IMR-90 (cell line): ENCODE measurements at regions not wholly inside any gene's neighbourhood (a gene's known extent, or its start where the extent isn't known, plus 50 kb on each side); places are given as distances from the start of the nearest gene placed in this dataset.
"Not testable (repeated sequence)": the region's sequence is repeated elsewhere in the genome, so short reads cannot be mapped to it uniquely, and the experiment has no call there.

ENCODE experiments used
- ATAC-seq: fragments of 200-7000 bp; cut with Tn5 transposase; 2 replicates; pipeline ENCODE4 v1.9.1; 2020; ENCODE audit warnings: low read depth, mild to moderate bottlenecking, moderate library complexity
- BruUV-seq: library from RNA; stranded (reverse); fragments of 400-500 nt; replicated peaks from 2 replicates; lab custom pipeline; 2021; lab: Mats Ljungman, UMichigan
- CTCF ChIA-PET: fragments of 300-600 bp; formaldehyde crosslinking; extraction: SDS; loops from one replicate; lab custom pipeline; 2021; ENCODE audit warnings: antibody characterized with exemption; lab: Yijun Ruan, JAX
- POLR2A ChIA-PET: fragments of 300-600 bp; sonication (Branson Sonifier 250); formaldehyde crosslinking; loops from one replicate; lab custom pipeline; 2022; ENCODE audit warnings: antibody characterized with exemption; ENCODE audit not compliant: unreplicated experiment; lab: Charles Lee
- DNase-seq: peaks from one replicate; pipeline ENCODE4 v3.0.0; 2013
- H2AFZ ChIP-seq: replicated peaks from 2 replicates; pipeline ENCODE3; 2013; ENCODE audit warnings: low read length, mild to moderate bottlenecking; ENCODE audit not compliant: poor library complexity
- H2AK5ac ChIP-seq: 2 replicates; pipeline ENCODE4 v1.6.1; 2013; ENCODE audit warnings: low read depth, low read length, inconsistent platforms
- H2AK9ac ChIP-seq: replicated peaks from 2 replicates; pipeline ENCODE3; 2013; ENCODE audit warnings: mild to moderate bottlenecking, low read depth, low read length, moderate library complexity; ENCODE audit not compliant: poor library complexity
- H2BK120ac ChIP-seq: 2 replicates; pipeline ENCODE4 v1.6.1; 2013; ENCODE audit warnings: low read depth, low read length, inconsistent platforms
- H2BK15ac ChIP-seq: 3 replicates; pipeline ENCODE4 v1.6.1; 2013; ENCODE audit warnings: low read depth, low read length, inconsistent platforms
- H2BK20ac ChIP-seq: 2 replicates; pipeline ENCODE4 v1.6.1; 2013; ENCODE audit warnings: low read depth, mild to moderate bottlenecking, inconsistent platforms, low read length, moderate library complexity
- H2BK5ac ChIP-seq: 2 replicates; pipeline ENCODE4 v1.6.1; 2013; ENCODE audit warnings: mild to moderate bottlenecking, low read depth, low read length, inconsistent platforms; ENCODE audit not compliant: poor library complexity, severe bottlenecking
- H3K14ac ChIP-seq: replicated peaks from 2 replicates; pipeline ENCODE4 v1.6.1; 2013; ENCODE audit warnings: low read depth, low read length, inconsistent platforms
- H3K18ac ChIP-seq: 2 replicates; pipeline ENCODE4 v1.6.1; 2013; ENCODE audit warnings: low read depth, low read length, control low read depth
- H3K23ac ChIP-seq: 2 replicates; pipeline ENCODE4 v1.6.1; 2013; ENCODE audit warnings: low read depth, low read length, inconsistent platforms
- H3K27ac ChIP-seq: 2 replicates; pipeline ENCODE4 v1.5.1; 2013; ENCODE audit warnings: mild to moderate bottlenecking, control low read depth, low read length; ENCODE audit not compliant: insufficient read depth
- H3K27me3 ChIP-seq: 2 replicates; pipeline ENCODE4 v1.6.1; 2013; ENCODE audit warnings: low read length; ENCODE audit not compliant: control insufficient read depth, insufficient read depth
- H3K36me3 ChIP-seq: 2 replicates; pipeline ENCODE4 v1.6.1; 2013; ENCODE audit warnings: low read length, mixed read lengths; ENCODE audit not compliant: control insufficient read depth, insufficient read depth
- H3K4ac ChIP-seq: 2 replicates; pipeline ENCODE4 v1.6.1; 2013; ENCODE audit warnings: low read depth, low read length, inconsistent platforms
- H3K4me1 ChIP-seq: 2 replicates; pipeline ENCODE4 v1.6.1; 2013; ENCODE audit warnings: low read length, mixed read lengths; ENCODE audit not compliant: control insufficient read depth, insufficient read depth
- H3K4me2 ChIP-seq: 2 replicates; pipeline ENCODE4 v1.6.1; 2013; ENCODE audit warnings: low read depth, mild to moderate bottlenecking, control low read depth, low read length, moderate library complexity
- H3K4me3 ChIP-seq: 2 replicates; pipeline ENCODE4 v1.5.1; 2013; ENCODE audit warnings: low read depth, mild to moderate bottlenecking, control low read depth, low read length, moderate library complexity; ENCODE audit not compliant: insufficient read depth
- H3K56ac ChIP-seq: 2 replicates; pipeline ENCODE4 v1.6.1; 2013; ENCODE audit warnings: low read length, inconsistent platforms; ENCODE audit not compliant: insufficient read depth; ENCODE audit errors: extremely low read depth
- H3K79me1 ChIP-seq, 2 experiments: 2 replicates each; pipeline ENCODE4 v1.6.1; 2013; ENCODE audit warnings: low read length in 2 of 2, inconsistent platforms in 1 of 2, low read depth in 1 of 2
- H3K9ac ChIP-seq: 2 replicates; pipeline ENCODE4 v1.6.1; 2013; ENCODE audit warnings: low read depth, low read length, control low read depth
- H3K9me1 ChIP-seq: 2 replicates; pipeline ENCODE4 v1.6.1; 2013; ENCODE audit warnings: low read length, inconsistent platforms; ENCODE audit not compliant: insufficient read depth
- H3K9me3 ChIP-seq: 2 replicates; pipeline ENCODE4 v1.6.1; 2013; ENCODE audit warnings: low read length; ENCODE audit not compliant: control insufficient read depth, insufficient read depth
- H4K20me1 ChIP-seq: 2 replicates; pipeline ENCODE4 v1.6.1; 2013; ENCODE audit warnings: low read length, inconsistent platforms; ENCODE audit not compliant: insufficient read depth
- H4K5ac ChIP-seq: 2 replicates; pipeline ENCODE4 v1.6.1; 2013; ENCODE audit warnings: mild to moderate bottlenecking, low read depth, low read length, control low read depth
- H4K8ac ChIP-seq, 2 experiments: 2 replicates each; pipeline ENCODE4 v1.6.1; 2013; ENCODE audit warnings: low read depth in 2 of 2, low read length in 2 of 2, control low read depth in 1 of 2, inconsistent platforms in 1 of 2
- H4K91ac ChIP-seq: 2 replicates; pipeline ENCODE4 v1.6.1; 2013; ENCODE audit warnings: low read depth, low read length, inconsistent platforms; ENCODE audit not compliant: insufficient read depth
- WGBS, 2 experiments: methylation state at CpG; one replicate each; pipeline versions ENCODE4 v1.1.5 to v1.1.7; 2013; ENCODE audit warnings: missing lambda C conversion rate in 2 of 2; ENCODE audit not compliant: insufficient read length in 1 of 2; ENCODE audit errors: extremely low coverage in 2 of 2; 5-methylcytosine and 5-hydroxymethylcytosine counted together
- dilution Hi-C: fragments of 300-500 bp; cut with HindIII; formaldehyde crosslinking; loops from one replicate; pipeline ENCODE4 v1.14.3; 2018; ENCODE audit warnings: low sequenced_read_pairs; ENCODE audit not compliant: unreplicated experiment
- in situ Hi-C: fragments of 300-500 bp; cut with MboI; formaldehyde crosslinking; loops from 3 replicates; pipeline ENCODE4 v1.14.3; 2019; ENCODE audit warnings: low sequenced_read_pairs, inconsistent platforms, mixed read lengths
- intact Hi-C: fragments of 100-400 bp; cut with micrococcal nuclease; formaldehyde crosslinking; loops from 2 replicates; pipeline ENCODE4 v1.10.0; 2022

DNA sequence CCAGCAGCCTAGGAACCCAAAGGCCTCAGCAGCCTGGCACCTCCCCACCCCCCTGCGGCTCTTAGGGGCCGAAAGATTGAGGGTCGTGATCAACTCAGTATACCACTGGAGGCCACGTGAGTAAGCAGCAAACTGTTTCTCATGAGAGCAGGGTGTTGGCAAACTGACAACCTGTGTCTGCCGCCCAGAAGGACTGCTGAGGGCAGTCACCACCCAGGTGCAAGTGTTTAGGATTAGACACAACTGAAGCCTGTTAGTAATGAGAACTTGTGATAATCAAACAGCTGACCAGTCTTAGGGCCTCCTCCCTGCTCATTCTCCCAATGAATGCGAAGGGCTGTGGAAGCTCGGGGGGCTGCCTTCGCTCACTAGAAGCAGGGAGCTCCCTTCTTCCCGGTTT, 128.8 kb downstream of the ARRDC4 start:
- H2BK120ac ChIP-seq, H2AK5ac ChIP-seq, H2BK15ac ChIP-seq, in situ Hi-C loops, H3K14ac ChIP-seq, ATAC-seq, H3K18ac ChIP-seq, H3K4ac ChIP-seq, H2BK5ac ChIP-seq, POLR2A ChIA-PET, dilution Hi-C loops, H3K9me1 ChIP-seq, DNase-seq, H3K27ac ChIP-seq, H4K8ac ChIP-seq, H4K91ac ChIP-seq, H3K36me3 ChIP-seq, H3K56ac ChIP-seq, H3K23ac ChIP-seq, H2AFZ ChIP-seq, H2BK20ac ChIP-seq, intact Hi-C loops, CTCF ChIA-PET, H3K9me3 ChIP-seq, H4K20me1 ChIP-seq, H3K4me3 ChIP-seq, H3K4me1 ChIP-seq, H3K4me2 ChIP-seq, BruUV-seq, H3K79me1 ChIP-seq, H3K9ac ChIP-seq, H3K27me3 ChIP-seq, H4K5ac ChIP-seq, H2AK9ac ChIP-seq: not testable (repeated sequence)
- no CpG with 5 or more reads among the region's 9 CpGs for WGBS, 2 experiments

DNA sequence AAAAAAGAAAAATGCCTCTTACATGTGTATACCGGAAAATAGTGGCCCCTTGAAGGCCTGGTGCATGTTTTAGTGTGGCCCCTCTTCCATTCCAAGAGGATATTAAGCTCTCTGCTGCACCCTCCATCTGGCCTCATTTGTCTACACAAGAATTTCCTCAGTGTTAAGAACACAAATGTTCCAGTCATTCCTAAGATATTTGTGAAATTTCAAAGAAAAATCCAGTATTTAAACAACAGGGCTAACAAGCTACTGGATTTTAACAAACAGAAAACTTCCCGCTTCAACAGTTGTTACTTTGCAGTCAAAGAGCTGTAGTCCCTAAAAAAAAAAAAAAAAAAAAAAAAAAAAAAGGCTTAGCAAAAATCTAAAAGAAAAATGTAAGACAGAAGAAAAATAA, 137.5 kb downstream of the ARRDC4 start:
- in situ Hi-C loops, result not testable (repeated sequence)

More for the DNA sequence above, 137.5 kb downstream of the ARRDC4 start:
- H4K91ac ChIP-seq, H2BK15ac ChIP-seq, H2BK5ac ChIP-seq, H3K9me1 ChIP-seq, H3K4me3 ChIP-seq, H4K20me1 ChIP-seq, H4K8ac ChIP-seq, BruUV-seq, H2AK9ac ChIP-seq, DNase-seq, H3K36me3 ChIP-seq, H4K5ac ChIP-seq, H3K56ac ChIP-seq, H3K4me1 ChIP-seq, H2BK20ac ChIP-seq, H3K14ac ChIP-seq, H3K4me2 ChIP-seq, H3K9ac ChIP-seq, POLR2A ChIA-PET, H2AK5ac ChIP-seq, H3K27ac ChIP-seq, H3K4ac ChIP-seq, H3K27me3 ChIP-seq, H3K23ac ChIP-seq, H3K79me1 ChIP-seq, intact Hi-C loops, ATAC-seq, dilution Hi-C loops, H3K18ac ChIP-seq, H2AFZ ChIP-seq, H2BK120ac ChIP-seq: not testable (repeated sequence)
- no CpG with 5 or more reads among the region's 2 CpGs for WGBS, 2 experiments
- CTCF ChIA-PET, result interaction anchor here (1.2 kb wide), 1 partner anchor 199 kb away, joined by 3 read pairs; no protein-coding TSS in a partner anchor
- H3K9me3 ChIP-seq, result peaks cover 12% of the 10 kb centered on the region; the same call in 1 of the 2 replicates
